ENCODE measurements at regions not wholly inside any gene's neighbourhood (a gene's known extent, or its start where the extent isn't known, plus 50 kb on each side); places are given as distances from the start of the nearest gene placed in this dataset.

GRCh38 chr5:92637247-92637646, 943.8 kb downstream of the NR2F1-AS1 start:
- no peaks in the 10 kb centered on the region for H3K27me3 ChIP-seq (ENCODE audit: insufficient read depth, poor library complexity, severe bottlenecking)
- H3K27ac ChIP-seq (replicated peaks): no peak overlapping the region
- no peak overlapping the region for H3K4me3 ChIP-seq (replicated peaks; ENCODE audit: insufficient read depth, low read length)
- no peak for DNase-seq (ENCODE audit: low read depth in 1 of 2, low spot score in 1 of 2)
- TF ChIP-seq GABPA (IDR thresholded peaks at IDR 0.05; ENCODE audit: low read depth) (no peak), POLR2AphosphoS5 (IDR thresholded peaks at IDR 0.05; ENCODE audit: low read depth) (no peak), SPI1 (IDR thresholded peaks at IDR 0.05; ENCODE audit: borderline replicate concordance, low read depth) (no peak)
- TF ChIP-seq, protein P1, sequence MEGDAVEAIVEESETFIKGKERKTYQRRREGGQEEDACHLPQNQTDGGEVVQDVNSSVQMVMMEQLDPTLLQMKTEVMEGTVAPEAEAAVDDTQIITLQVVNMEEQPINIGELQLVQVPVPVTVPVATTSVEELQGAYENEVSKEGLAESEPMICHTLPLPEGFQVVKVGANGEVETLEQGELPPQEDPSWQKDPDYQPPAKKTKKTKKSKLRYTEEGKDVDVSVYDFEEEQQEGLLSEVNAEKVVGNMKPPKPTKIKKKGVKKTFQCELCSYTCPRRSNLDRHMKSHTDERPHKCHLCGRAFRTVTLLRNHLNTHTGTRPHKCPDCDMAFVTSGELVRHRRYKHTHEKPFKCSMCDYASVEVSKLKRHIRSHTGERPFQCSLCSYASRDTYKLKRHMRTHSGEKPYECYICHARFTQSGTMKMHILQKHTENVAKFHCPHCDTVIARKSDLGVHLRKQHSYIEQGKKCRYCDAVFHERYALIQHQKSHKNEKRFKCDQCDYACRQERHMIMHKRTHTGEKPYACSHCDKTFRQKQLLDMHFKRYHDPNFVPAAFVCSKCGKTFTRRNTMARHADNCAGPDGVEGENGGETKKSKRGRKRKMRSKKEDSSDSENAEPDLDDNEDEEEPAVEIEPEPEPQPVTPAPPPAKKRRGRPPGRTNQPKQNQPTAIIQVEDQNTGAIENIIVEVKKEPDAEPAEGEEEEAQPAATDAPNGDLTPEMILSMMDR (IDR thresholded peaks at IDR 0.05; ENCODE audit: insufficient read depth, low read length): no peak
- TF ChIP-seq, protein P2, sequence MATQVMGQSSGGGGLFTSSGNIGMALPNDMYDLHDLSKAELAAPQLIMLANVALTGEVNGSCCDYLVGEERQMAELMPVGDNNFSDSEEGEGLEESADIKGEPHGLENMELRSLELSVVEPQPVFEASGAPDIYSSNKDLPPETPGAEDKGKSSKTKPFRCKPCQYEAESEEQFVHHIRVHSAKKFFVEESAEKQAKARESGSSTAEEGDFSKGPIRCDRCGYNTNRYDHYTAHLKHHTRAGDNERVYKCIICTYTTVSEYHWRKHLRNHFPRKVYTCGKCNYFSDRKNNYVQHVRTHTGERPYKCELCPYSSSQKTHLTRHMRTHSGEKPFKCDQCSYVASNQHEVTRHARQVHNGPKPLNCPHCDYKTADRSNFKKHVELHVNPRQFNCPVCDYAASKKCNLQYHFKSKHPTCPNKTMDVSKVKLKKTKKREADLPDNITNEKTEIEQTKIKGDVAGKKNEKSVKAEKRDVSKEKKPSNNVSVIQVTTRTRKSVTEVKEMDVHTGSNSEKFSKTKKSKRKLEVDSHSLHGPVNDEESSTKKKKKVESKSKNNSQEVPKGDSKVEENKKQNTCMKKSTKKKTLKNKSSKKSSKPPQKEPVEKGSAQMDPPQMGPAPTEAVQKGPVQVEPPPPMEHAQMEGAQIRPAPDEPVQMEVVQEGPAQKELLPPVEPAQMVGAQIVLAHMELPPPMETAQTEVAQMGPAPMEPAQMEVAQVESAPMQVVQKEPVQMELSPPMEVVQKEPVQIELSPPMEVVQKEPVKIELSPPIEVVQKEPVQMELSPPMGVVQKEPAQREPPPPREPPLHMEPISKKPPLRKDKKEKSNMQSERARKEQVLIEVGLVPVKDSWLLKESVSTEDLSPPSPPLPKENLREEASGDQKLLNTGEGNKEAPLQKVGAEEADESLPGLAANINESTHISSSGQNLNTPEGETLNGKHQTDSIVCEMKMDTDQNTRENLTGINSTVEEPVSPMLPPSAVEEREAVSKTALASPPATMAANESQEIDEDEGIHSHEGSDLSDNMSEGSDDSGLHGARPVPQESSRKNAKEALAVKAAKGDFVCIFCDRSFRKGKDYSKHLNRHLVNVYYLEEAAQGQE (IDR thresholded peaks at IDR 0.05; ENCODE audit: insufficient replicate concordance, low read depth): no peak

- DNase-seq (ENCODE audit: low read depth in 1 of 2, low spot score in 1 of 2): no peak
- Histone ChIP-seq H3K4me3 (replicated peaks; ENCODE audit: insufficient read depth, low read length) (no peak overlapping the region), H3K27ac (replicated peaks) (no peak overlapping the region), H3K27me3 (ENCODE audit: insufficient read depth, poor library complexity, severe bottlenecking) (no peaks in the 10 kb centered on the region)
- TF ChIP-seq SPI1 (IDR thresholded peaks at IDR 0.05; ENCODE audit: borderline replicate concordance, low read depth): no peak
- TF ChIP-seq POLR2AphosphoS5 (IDR thresholded peaks at IDR 0.05; ENCODE audit: low read depth): no peak
- TF ChIP-seq, protein P2 (IDR thresholded peaks at IDR 0.05; ENCODE audit: insufficient replicate concordance, low read depth): no peak
- no peak for TF ChIP-seq GABPA (IDR thresholded peaks at IDR 0.05; ENCODE audit: low read depth)
- TF ChIP-seq, protein P1 (IDR thresholded peaks at IDR 0.05; ENCODE audit: insufficient read depth, low read length): no peak
Measured at GRCh38 chr5:92635001-92635461, 946.0 kb downstream of the NR2F1-AS1 start.

DNA sequence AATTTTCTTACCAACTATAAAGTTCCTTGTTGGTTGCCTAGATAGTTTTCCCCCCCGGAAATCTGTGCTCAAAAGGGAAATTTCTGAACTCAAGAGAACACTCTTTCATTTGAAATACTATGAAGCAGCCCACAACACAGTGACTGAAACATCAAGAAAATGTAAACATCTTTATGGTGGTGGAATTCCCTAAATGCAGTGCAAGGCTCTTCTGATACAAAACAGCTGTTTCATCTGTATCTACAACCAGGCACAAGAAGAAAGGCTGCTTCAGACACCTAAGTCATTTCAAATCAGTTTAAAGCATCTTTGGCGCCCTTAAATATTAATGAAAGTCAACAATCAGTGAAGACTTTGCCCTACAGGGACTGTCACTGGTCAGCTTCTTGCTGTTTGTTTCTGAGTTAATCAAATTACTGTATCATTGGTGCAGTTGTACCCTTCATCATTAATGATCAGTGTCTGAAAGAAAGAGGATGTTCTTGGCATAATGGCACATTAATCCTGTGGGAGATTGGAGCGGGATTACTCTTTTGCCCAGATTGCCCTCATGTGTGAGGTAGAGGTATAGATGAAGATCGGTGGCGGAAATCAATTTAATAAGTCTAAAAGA, 947.0 kb downstream of the NR2F1-AS1 start:
- H3K4me3 ChIP-seq (replicated peaks; ENCODE audit: insufficient read depth, low read length): no peak overlapping the region
- no peak for DNase-seq (ENCODE audit: low read depth in 1 of 2, low spot score in 1 of 2)
- TF ChIP-seq POLR2AphosphoS5 (IDR thresholded peaks at IDR 0.05; ENCODE audit: low read depth) (no peak), SPI1 (IDR thresholded peaks at IDR 0.05; ENCODE audit: borderline replicate concordance, low read depth) (no peak), GABPA (IDR thresholded peaks at IDR 0.05; ENCODE audit: low read depth) (no peak)
- TF ChIP-seq, protein P1 (IDR thresholded peaks at IDR 0.05; ENCODE audit: insufficient read depth, low read length): no peak
- TF ChIP-seq, protein P2 (IDR thresholded peaks at IDR 0.05; ENCODE audit: insufficient replicate concordance, low read depth): no peak
- H3K27ac ChIP-seq (replicated peaks): no peak overlapping the region
- H3K27me3 ChIP-seq (ENCODE audit: insufficient read depth, poor library complexity, severe bottlenecking): no peaks in the 10 kb centered on the region

Data from HL-60 (cell line).